Esophagus muscularis mucosa (tissue), 4 donors: ENCODE measurements at regions not wholly inside any gene's neighbourhood (a gene's known extent, or its start where the extent isn't known, plus 50 kb on each side); places are given as distances from the start of the nearest gene placed in this dataset.

Source experiments
- DNase-seq: peaks from one replicate; pipeline ENCODE4 v3.0.0-alpha.2; 2017; ENCODE audit errors: extremely low spot score
- H3K27ac ChIP-seq, 4 donors: fragments of 200-600 bp; sonication (generic); replicated peaks in 1 of 4; 1 replicate in 3 of 4; 2 replicates in 1 of 4; pipeline ENCODE4 v1.5.1; 2016 to 2019; ENCODE audit warnings: mild to moderate bottlenecking in 1 of 4
- H3K27me3 ChIP-seq, 4 donors: fragments of 200-600 bp; sonication (generic); one replicate each; pipeline versions ENCODE4 v1.5.1 to v1.6.0; 2016 to 2019
- H3K36me3 ChIP-seq, 4 donors: fragments of 200-600 bp; sonication (generic); one replicate each; pipeline ENCODE4 v1.5.1; 2016 to 2019
- H3K4me1 ChIP-seq, 4 donors: fragments of 200-600 bp; sonication (generic); one replicate each; pipeline ENCODE4 v1.5.1; 2016 to 2019
- H3K4me3 ChIP-seq, 4 donors: fragments of 200-600 bp; sonication (generic); 1 replicate in 2 of 4; 2 replicates in 2 of 4; pipeline ENCODE4 v1.5.1; 2016 to 2019; ENCODE audit warnings: mild to moderate bottlenecking in 4 of 4, moderate library complexity in 1 of 4
- H3K9me3 ChIP-seq, 4 donors: fragments of 200-600 bp; sonication (generic); 1 replicate in 3 of 4; 2 replicates in 1 of 4; pipeline ENCODE4 v1.5.1; 2016 to 2019
- CTCF ChIP-seq, 3 experiments: fragments of 200-600 bp in 2 of 3; fragments of 450-650 bp in 1 of 3; sonication (generic) in 2 of 3; IDR thresholded peaks; one replicate each; pipeline ENCODE4 v1.5.1; 2017 to 2019; ENCODE audit warnings: antibody characterized with exemption in 3 of 3, mild to moderate bottlenecking in 2 of 3, moderate library complexity in 1 of 3
- EP300 ChIP-seq: sonication (generic); formaldehyde crosslinking; IDR thresholded peaks from one replicate; pipeline ENCODE4 v1.6.1; 2017; ENCODE audit warnings: antibody characterized with exemption
- POLR2A ChIP-seq: fragments of 450-650 bp; IDR thresholded peaks from one replicate; pipeline ENCODE4 v1.6.1; 2017; ENCODE audit warnings: antibody characterized with exemption, moderate library complexity, mild to moderate bottlenecking, low read depth
- POLR2AphosphoS5 ChIP-seq, 2 donors: sonication (generic); formaldehyde crosslinking; IDR thresholded peaks; one replicate each; pipeline ENCODE4 v1.6.1; 2017; ENCODE audit warnings: antibody characterized with exemption in 2 of 2
- WGBS: methylation state at CpG from one replicate; pipeline ENCODE4 v1.1.5; 2018; 5-methylcytosine and 5-hydroxymethylcytosine counted together
- intact Hi-C: fragments of 100-400 bp; cut with DNase I; formaldehyde crosslinking; loops from one replicate; pipeline ENCODE4 v1.15.1; 2023

GRCh38 chr20:7708112-7708511 lies 232.1 kb downstream of the HAO1 start:
- H3K9me3 ChIP-seq: no peaks in the 10 kb centered on the region
- intact Hi-C loops: no loop called here
- 88% methylated on average over 2 of the region's 2 CpGs for WGBS

GRCh38 chr20:7708782-7709181 lies 231.5 kb downstream of the HAO1 start:
- no peaks in the 10 kb centered on the region for H3K36me3 ChIP-seq
- intact Hi-C loops: no loop called here

More at GRCh38 chr20:7708112-7708511, 232.1 kb downstream of the HAO1 start:
- TF ChIP-seq CTCF (IDR thresholded peaks at IDR 0.05) (no peak), POLR2A (no peak), POLR2AphosphoS5 (IDR thresholded peaks at IDR 0.05) (no peak), EP300 (no peak)
- Histone ChIP-seq H3K27me3 (no peaks in the 10 kb centered on the region), H3K4me3 (no peak overlapping the region), H3K27ac (no peak overlapping the region), H3K4me1 (no peaks in the 10 kb centered on the region), H3K36me3 (no peaks in the 10 kb centered on the region)
- no peak for DNase-seq

GRCh38 chr20:7710440-7710839 lies 229.8 kb downstream of the HAO1 start:
- H3K36me3 ChIP-seq: no peaks in the 10 kb centered on the region
- no peaks in the 10 kb centered on the region for H3K27me3 ChIP-seq
- intact Hi-C loops: no loop called here
- no peaks in the 10 kb centered on the region for H3K4me1 ChIP-seq
- H3K9me3 ChIP-seq: no peaks in the 10 kb centered on the region
- H3K4me3 ChIP-seq: no peak overlapping the region
- WGBS: 88% methylated on average over 8 of the region's 8 CpGs
- no peak overlapping the region for H3K27ac ChIP-seq
- no peak for DNase-seq
- TF ChIP-seq POLR2AphosphoS5 (IDR thresholded peaks at IDR 0.05) (no peak), EP300 (no peak), POLR2A (no peak), CTCF (IDR thresholded peaks at IDR 0.05) (no peak)

More at GRCh38 chr20:7708782-7709181, 231.5 kb downstream of the HAO1 start:
- Histone ChIP-seq H3K27me3 (no peaks in the 10 kb centered on the region), H3K9me3 (no peaks in the 10 kb centered on the region), H3K27ac (no peak overlapping the region), H3K4me3 (no peak overlapping the region), H3K4me1 (no peaks in the 10 kb centered on the region)
- no peak for DNase-seq
- no peak for TF ChIP-seq CTCF (IDR thresholded peaks at IDR 0.05)
- TF ChIP-seq POLR2A: no peak
- no peak for TF ChIP-seq POLR2AphosphoS5 (IDR thresholded peaks at IDR 0.05)
- WGBS: 93% methylated on average over 2 of the region's 2 CpGs

- intact Hi-C loops: no loop called here
- Histone ChIP-seq H3K36me3 (no peaks in the 10 kb centered on the region), H3K9me3 (no peaks in the 10 kb centered on the region), H3K27ac (no peak overlapping the region), H3K4me1 (no peaks in the 10 kb centered on the region), H3K27me3 (no peaks in the 10 kb centered on the region), H3K4me3 (no peak overlapping the region)
- no peak for DNase-seq
- TF ChIP-seq EP300: no peak
- 72% methylated on average over 1 of the region's 1 CpG for WGBS
Observed at GRCh38 chr20:7712661-7713060, 227.6 kb downstream of the HAO1 start.

- 57% methylated on average over 1 of the region's 1 CpG for WGBS
Observed at GRCh38 chr20:7714549-7714948, 225.7 kb downstream of the HAO1 start.

More at GRCh38 chr20:7714549-7714948, 225.7 kb downstream of the HAO1 start:
- Histone ChIP-seq H3K27me3 (no peaks in the 10 kb centered on the region), H3K27ac (no peak overlapping the region), H3K4me1 (no peaks in the 10 kb centered on the region), H3K9me3 (no peaks in the 10 kb centered on the region), H3K36me3 (no peaks in the 10 kb centered on the region), H3K4me3 (no peak overlapping the region)
- intact Hi-C loops: no loop called here
- no peak for TF ChIP-seq POLR2A
- no peak for TF ChIP-seq POLR2AphosphoS5 (IDR thresholded peaks at IDR 0.05)
- no peak for TF ChIP-seq CTCF (IDR thresholded peaks at IDR 0.05)
- no peak for TF ChIP-seq EP300
- no peak for DNase-seq
